GM12878 (cell line): ENCODE measurements at regions not wholly inside any gene's neighbourhood (a gene's known extent, or its start where the extent isn't known, plus 50 kb on each side); places are given as distances from the start of the nearest gene placed in this dataset.

Experiments
- CEBPB ChIP-seq, 2 experiments: fragments of 150-350 bp in 1 of 2; IDR thresholded peaks; 2 replicates each; pipeline ENCODE4 v1.6.1; 2012 to 2014; ENCODE audit warnings: low read depth in 2 of 2, low read length in 2 of 2, borderline replicate concordance in 1 of 2, inconsistent platforms in 1 of 2
- EP300 ChIP-seq, 2 experiments: fragments of 150-350 bp in 1 of 2; IDR thresholded peaks; 2 replicates each; pipeline ENCODE4 v1.6.1; 2011 to 2012; ENCODE audit warnings: low read depth in 2 of 2, low read length in 2 of 2, borderline replicate concordance in 1 of 2, improper control_type of control experiment in 1 of 2, inconsistent platforms in 1 of 2; ENCODE audit not compliant: control insufficient read depth in 1 of 2
- HDAC2 ChIP-seq: fragments of 200-600 bp; sonication (generic); IDR thresholded peaks from 2 replicates; pipeline ENCODE4 v1.6.1; 2017
- NFXL1 ChIP-seq: fragments of 450-650 bp; IDR thresholded peaks from 2 replicates; pipeline ENCODE4 v1.6.1; 2017; ENCODE audit warnings: antibody characterized with exemption, mild to moderate bottlenecking, borderline replicate concordance
- STAT1 ChIP-seq: fragments of 450-650 bp; conservative IDR thresholded peaks from 2 replicates; pipeline ENCODE4 v1.6.1; 2014; ENCODE audit warnings: antibody characterized with exemption, mild to moderate bottlenecking
- SUZ12 ChIP-seq: fragments of 200-600 bp; sonication (generic); IDR thresholded peaks from one replicate; pipeline ENCODE4 v1.6.1; 2018; ENCODE audit warnings: antibody characterized with exemption, mild to moderate bottlenecking; ENCODE audit not compliant: unreplicated experiment
- TF ChIP-seq, protein P1 (sequence below), 3 experiments: IDR thresholded peaks in 2 of 3; conservative IDR thresholded peaks in 1 of 3; 2 replicates each; pipeline ENCODE4 v1.5.1; 2011; ENCODE audit warnings: low read depth in 3 of 3, low read length in 3 of 3, mild to moderate bottlenecking in 3 of 3, control low read depth in 2 of 3, moderate library complexity in 2 of 3, inconsistent platforms in 1 of 3, mixed read lengths in 1 of 3; ENCODE audit not compliant: control insufficient read depth in 2 of 3, insufficient read depth in 1 of 3; ENCODE audit errors: extremely low read depth in 1 of 3
- TF ChIP-seq, protein P2 (sequence below): IDR thresholded peaks from 2 replicates; pipeline ENCODE4 v1.6.1; 2011; ENCODE audit warnings: mild to moderate bottlenecking, low read depth, low read length, moderate library complexity; ENCODE audit not compliant: insufficient replicate concordance

DNA sequence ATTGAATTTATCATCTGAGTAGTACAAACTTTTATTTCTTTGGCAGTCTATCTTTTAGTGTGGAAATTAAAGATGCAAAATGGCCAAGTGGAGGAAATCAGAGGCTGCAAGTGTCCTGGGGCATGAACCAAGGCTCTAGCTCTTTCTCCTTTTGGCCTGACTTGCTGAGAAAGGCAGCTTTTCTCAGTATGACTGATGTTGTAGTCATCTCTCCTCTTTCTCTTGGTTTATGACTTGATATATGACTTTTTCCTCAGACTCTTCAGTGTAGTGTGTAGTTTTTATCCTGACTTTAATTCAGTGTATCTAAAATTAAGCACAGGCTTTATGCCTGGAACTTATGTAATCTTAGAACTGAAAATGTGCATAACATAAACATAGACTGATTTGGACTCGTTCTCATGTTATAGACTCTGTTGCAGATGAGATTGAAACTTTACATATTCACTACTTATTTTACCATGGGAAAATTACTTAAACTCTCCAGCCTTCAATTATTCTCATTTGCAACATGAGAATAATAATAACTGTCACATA lies 65.7 kb downstream of the SLITRK5 start:
- TF ChIP-seq EP300 (IDR thresholded peaks at IDR 0.05; ENCODE audit: borderline replicate concordance in 1 of 2, control insufficient read depth in 1 of 2, low read depth in 2 of 2, low read length in 2 of 2), result no peak
- TF ChIP-seq, protein P1, sequence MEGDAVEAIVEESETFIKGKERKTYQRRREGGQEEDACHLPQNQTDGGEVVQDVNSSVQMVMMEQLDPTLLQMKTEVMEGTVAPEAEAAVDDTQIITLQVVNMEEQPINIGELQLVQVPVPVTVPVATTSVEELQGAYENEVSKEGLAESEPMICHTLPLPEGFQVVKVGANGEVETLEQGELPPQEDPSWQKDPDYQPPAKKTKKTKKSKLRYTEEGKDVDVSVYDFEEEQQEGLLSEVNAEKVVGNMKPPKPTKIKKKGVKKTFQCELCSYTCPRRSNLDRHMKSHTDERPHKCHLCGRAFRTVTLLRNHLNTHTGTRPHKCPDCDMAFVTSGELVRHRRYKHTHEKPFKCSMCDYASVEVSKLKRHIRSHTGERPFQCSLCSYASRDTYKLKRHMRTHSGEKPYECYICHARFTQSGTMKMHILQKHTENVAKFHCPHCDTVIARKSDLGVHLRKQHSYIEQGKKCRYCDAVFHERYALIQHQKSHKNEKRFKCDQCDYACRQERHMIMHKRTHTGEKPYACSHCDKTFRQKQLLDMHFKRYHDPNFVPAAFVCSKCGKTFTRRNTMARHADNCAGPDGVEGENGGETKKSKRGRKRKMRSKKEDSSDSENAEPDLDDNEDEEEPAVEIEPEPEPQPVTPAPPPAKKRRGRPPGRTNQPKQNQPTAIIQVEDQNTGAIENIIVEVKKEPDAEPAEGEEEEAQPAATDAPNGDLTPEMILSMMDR (IDR thresholded peaks at IDR 0.05 in 2 of 3, conservative IDR thresholded peaks at IDR 0.05 in 1 of 3; ENCODE audit: control insufficient read depth in 2 of 3, extremely low read depth in 1 of 3, insufficient read depth in 1 of 3, low read depth in 3 of 3, low read length in 3 of 3), result no peak
- no peak for TF ChIP-seq HDAC2
- TF ChIP-seq NFXL1, result no peak
- no peak for TF ChIP-seq STAT1
- TF ChIP-seq SUZ12, result no peak
- TF ChIP-seq, protein P2, sequence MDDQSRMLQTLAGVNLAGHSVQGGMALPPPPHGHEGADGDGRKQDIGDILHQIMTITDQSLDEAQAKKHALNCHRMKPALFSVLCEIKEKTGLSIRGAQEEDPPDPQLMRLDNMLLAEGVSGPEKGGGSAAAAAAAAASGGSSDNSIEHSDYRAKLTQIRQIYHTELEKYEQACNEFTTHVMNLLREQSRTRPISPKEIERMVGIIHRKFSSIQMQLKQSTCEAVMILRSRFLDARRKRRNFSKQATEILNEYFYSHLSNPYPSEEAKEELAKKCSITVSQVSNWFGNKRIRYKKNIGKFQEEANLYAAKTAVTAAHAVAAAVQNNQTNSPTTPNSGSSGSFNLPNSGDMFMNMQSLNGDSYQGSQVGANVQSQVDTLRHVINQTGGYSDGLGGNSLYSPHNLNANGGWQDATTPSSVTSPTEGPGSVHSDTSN, result no peak
- TF ChIP-seq CEBPB (IDR thresholded peaks at IDR 0.05; ENCODE audit: borderline replicate concordance in 1 of 2, low read depth in 2 of 2, low read length in 2 of 2), result no peak
